NB4 (cell line): ENCODE measurements at regions not wholly inside any gene's neighbourhood (a gene's known extent, or its start where the extent isn't known, plus 50 kb on each side); places are given as distances from the start of the nearest gene placed in this dataset.

ENCODE experiments used
- POLR2A ChIP-seq: IDR thresholded peaks from 2 replicates; pipeline ENCODE4 v1.6.1; 2011; ENCODE audit warnings: mild to moderate bottlenecking; ENCODE audit not compliant: insufficient read length; ENCODE audit errors: extremely low read depth
- TF ChIP-seq, protein P1 (sequence below): IDR thresholded peaks from one replicate; pipeline ENCODE4 v1.5.1; 2012; ENCODE audit warnings: low read depth, low read length

GRCh38 chr6:14231501-14232280 lies 114.1 kb downstream of the CD83 start:
- TF ChIP-seq POLR2A: no peak
- TF ChIP-seq, protein P1, sequence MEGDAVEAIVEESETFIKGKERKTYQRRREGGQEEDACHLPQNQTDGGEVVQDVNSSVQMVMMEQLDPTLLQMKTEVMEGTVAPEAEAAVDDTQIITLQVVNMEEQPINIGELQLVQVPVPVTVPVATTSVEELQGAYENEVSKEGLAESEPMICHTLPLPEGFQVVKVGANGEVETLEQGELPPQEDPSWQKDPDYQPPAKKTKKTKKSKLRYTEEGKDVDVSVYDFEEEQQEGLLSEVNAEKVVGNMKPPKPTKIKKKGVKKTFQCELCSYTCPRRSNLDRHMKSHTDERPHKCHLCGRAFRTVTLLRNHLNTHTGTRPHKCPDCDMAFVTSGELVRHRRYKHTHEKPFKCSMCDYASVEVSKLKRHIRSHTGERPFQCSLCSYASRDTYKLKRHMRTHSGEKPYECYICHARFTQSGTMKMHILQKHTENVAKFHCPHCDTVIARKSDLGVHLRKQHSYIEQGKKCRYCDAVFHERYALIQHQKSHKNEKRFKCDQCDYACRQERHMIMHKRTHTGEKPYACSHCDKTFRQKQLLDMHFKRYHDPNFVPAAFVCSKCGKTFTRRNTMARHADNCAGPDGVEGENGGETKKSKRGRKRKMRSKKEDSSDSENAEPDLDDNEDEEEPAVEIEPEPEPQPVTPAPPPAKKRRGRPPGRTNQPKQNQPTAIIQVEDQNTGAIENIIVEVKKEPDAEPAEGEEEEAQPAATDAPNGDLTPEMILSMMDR: no peak
